ENCODE measurements at regions not wholly inside any gene's neighbourhood (a gene's known extent, or its start where the extent isn't known, plus 50 kb on each side); places are given as distances from the start of the nearest gene placed in this dataset.

DNA sequence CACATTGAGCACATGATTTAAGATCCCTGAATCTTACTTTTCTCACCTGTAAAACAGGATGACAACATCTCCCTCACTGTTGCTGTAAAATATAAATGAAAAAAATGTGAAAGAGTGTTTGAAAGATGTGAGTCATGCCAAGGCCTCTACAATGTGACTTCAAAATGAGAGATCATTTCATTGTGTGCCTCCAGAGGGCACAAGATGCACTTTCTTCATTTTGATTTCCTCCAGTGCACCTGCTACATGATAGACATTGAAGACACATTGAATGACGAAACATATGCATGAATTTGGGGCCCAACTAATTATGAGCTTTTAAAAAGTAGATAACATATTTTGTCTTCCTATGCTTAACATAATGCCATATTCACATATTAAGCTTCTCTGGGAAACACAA lies 170.3 kb downstream of the MOBP start (continued):
- TF ChIP-seq MTA3 (IDR thresholded peaks at IDR 0.05; ENCODE audit: borderline replicate concordance) (no peak), ZNF347 (CRISPR knock-in tag; IDR thresholded peaks at IDR 0.05; ENCODE audit: low read depth) (no peak), KDM1A (IDR thresholded peaks at IDR 0.05) (peak in 1 of 2 experiments; percentile 30; a peak in 1 of 4 replicates), FOXA1 (IDR thresholded peaks at IDR 0.05; ENCODE audit: borderline replicate concordance) (no peak), CBFA2T3 (IDR thresholded peaks at IDR 0.05) (no peak), ZNF384 (IDR thresholded peaks at IDR 0.05; ENCODE audit: low read depth, low read length) (0 out of 2 replicates have a peak, but pooled peaks have one; percentile 27), CREB3L1 (IDR thresholded peaks at IDR 0.05; ENCODE audit: borderline replicate concordance, low read depth) (no peak), MYBL2 (IDR thresholded peaks at IDR 0.05; ENCODE audit: low read depth) (peak; percentile 38; the same call in 1 of the 2 replicates), MYBL2 (CRISPR knock-in tag; IDR thresholded peaks at IDR 0.05; ENCODE audit: borderline replicate concordance) (no peak), JUND (IDR thresholded peaks at IDR 0.05; ENCODE audit: borderline replicate concordance, low read depth, low read length) (no peak), JUND (tag; IDR thresholded peaks at IDR 0.05; ENCODE audit: borderline replicate concordance, low read depth, low read length) (peak; percentile 70; the same call in 1 of the 3 replicates), CBX5 (IDR thresholded peaks at IDR 0.05; ENCODE audit: borderline replicate concordance, low read depth) (no peak), NCOR1 (IDR thresholded peaks at IDR 0.05) (0 out of 2 replicates have a peak, but pooled peaks have one; percentile 13), L3MBTL2 (IDR thresholded peaks at IDR 0.05) (peak; percentile 41; the same call in 1 of the 2 replicates), TAF9B (IDR thresholded peaks at IDR 0.05; ENCODE audit: partially characterized antibody) (peak; percentile 26), ARID4B (CRISPR knock-in tag; IDR thresholded peaks at IDR 0.05) (no peak), PTRF (tag; IDR thresholded peaks at IDR 0.05) (no peak), USF2 (CRISPR knock-in tag; IDR thresholded peaks at IDR 0.05) (no peak)

Data from K562 (cell line).